CD14-positive monocyte (primary cell): ENCODE measurements at regions not wholly inside any gene's neighbourhood (a gene's known extent, or its start where the extent isn't known, plus 50 kb on each side); places are given as distances from the start of the nearest gene placed in this dataset.
"Not testable (repeated sequence)": the region's sequence is repeated elsewhere in the genome, so short reads cannot be mapped to it uniquely, and the experiment has no call there.

Experiments used
- DNase-seq, 3 donors: peaks; one replicate each; pipeline ENCODE4 v3.0.0-alpha.2; 2011 to 2022
- H2AFZ ChIP-seq: 2 replicates; pipeline ENCODE4 v1.6.0; 2012; ENCODE audit warnings: mild to moderate bottlenecking, low read depth, low read length, inconsistent platforms; ENCODE audit not compliant: insufficient read depth, poor library complexity, severe bottlenecking
- H3K27ac ChIP-seq, 2 donors: 1 replicate in 1 of 2; 2 replicates in 1 of 2; pipeline ENCODE4 v1.5.1; 2012 to 2013; ENCODE audit warnings: low read length in 2 of 2, control low read depth in 1 of 2, inconsistent platforms in 1 of 2, low read depth in 1 of 2, mild to moderate bottlenecking in 1 of 2
- H3K27me3 ChIP-seq, 2 donors: one replicate each; pipeline versions ENCODE4 v1.6.0 to v1.6.1; 2011 to 2013; ENCODE audit warnings: low read length in 2 of 2; ENCODE audit not compliant: control insufficient read depth in 2 of 2, insufficient read depth in 2 of 2
- H3K36me3 ChIP-seq, 2 donors: replicated peaks in 1 of 2; 1 replicate in 1 of 2; 2 replicates in 1 of 2; pipeline versions ENCODE4 v1.5.1 to v1.6.1; 2012 to 2013; ENCODE audit warnings: low read length in 2 of 2, control low read depth in 1 of 2, inconsistent platforms in 1 of 2, mild to moderate bottlenecking in 1 of 2; ENCODE audit not compliant: insufficient read depth in 2 of 2, control insufficient read depth in 1 of 2
- H3K4me1 ChIP-seq, 2 donors: 1 replicate in 1 of 2; 2 replicates in 1 of 2; pipeline versions ENCODE4 v1.5.1 to v1.6.1; 2012 to 2013; ENCODE audit warnings: low read length in 2 of 2, control low read depth in 1 of 2, inconsistent platforms in 1 of 2, mild to moderate bottlenecking in 1 of 2, moderate library complexity in 1 of 2; ENCODE audit not compliant: insufficient read depth in 2 of 2, control insufficient read depth in 1 of 2
- H3K4me2 ChIP-seq: replicated peaks from 2 replicates; pipeline ENCODE3; 2012; ENCODE audit warnings: low read length, moderate library complexity, mild to moderate bottlenecking; ENCODE audit not compliant: poor library complexity, severe bottlenecking; ENCODE audit errors: extremely low read depth
- H3K4me3 ChIP-seq, 3 experiments: fragments of 200-600 bp in 1 of 3; sonication (generic) in 1 of 3; replicated peaks in 1 of 3; 1 replicate in 2 of 3; 2 replicates in 1 of 3; pipeline ENCODE4 v1.5.1; 2011 to 2013; ENCODE audit warnings: low read length in 3 of 3, mild to moderate bottlenecking in 3 of 3, control low read depth in 2 of 3, low read depth in 2 of 3, inconsistent platforms in 1 of 3, moderate library complexity in 1 of 3
- H3K79me2 ChIP-seq: 2 replicates; pipeline ENCODE4 v1.6.0; 2012; ENCODE audit warnings: mild to moderate bottlenecking, control low read depth, inconsistent platforms, low read length, moderate library complexity; ENCODE audit not compliant: insufficient read depth
- H3K9ac ChIP-seq: 2 replicates; pipeline ENCODE4 v1.6.0; 2017; ENCODE audit warnings: low read length, mild to moderate bottlenecking; ENCODE audit not compliant: insufficient read depth, poor library complexity, severe bottlenecking
- H3K9me3 ChIP-seq, 2 donors: replicated peaks in 1 of 2; 1 replicate in 1 of 2; 2 replicates in 1 of 2; pipeline versions ENCODE4 v1.5.1 to v1.6.1; 2012 to 2013; ENCODE audit warnings: low read length in 2 of 2, control low read depth in 1 of 2; ENCODE audit not compliant: control insufficient read depth in 1 of 2, insufficient read depth in 1 of 2
- H4K20me1 ChIP-seq: 2 replicates; pipeline ENCODE4 v1.6.0; 2012; ENCODE audit warnings: mild to moderate bottlenecking, low read length, control low read depth, moderate library complexity; ENCODE audit not compliant: insufficient read depth
- H3K27ac Mint-ChIP-seq, 7 donors: one replicate each; pipeline ENCODE4 v1.8.0; 2020; ENCODE audit warnings: mild to moderate bottlenecking in 7 of 7, mixed read lengths in 7 of 7, moderate library complexity in 6 of 7, inconsistent platforms in 2 of 7
- H3K27me3 Mint-ChIP-seq, 3 donors: one replicate each; pipeline ENCODE4 v1.8.0; 2021 to 2022; ENCODE audit warnings: low read depth in 3 of 3, mild to moderate bottlenecking in 3 of 3, mixed read lengths in 3 of 3, moderate library complexity in 3 of 3, inconsistent platforms in 1 of 3
- H3K36me3 Mint-ChIP-seq, 2 donors: one replicate each; pipeline ENCODE4 v1.8.0; 2020; ENCODE audit warnings: mixed read lengths in 2 of 2, inconsistent platforms in 1 of 2, mild to moderate bottlenecking in 1 of 2
- H3K4me1 Mint-ChIP-seq: one replicate; pipeline ENCODE4 v1.8.0; 2020; ENCODE audit warnings: mild to moderate bottlenecking, mixed read lengths
- H3K4me3 Mint-ChIP-seq, 2 donors: one replicate each; pipeline ENCODE4 v1.8.0; 2020; ENCODE audit warnings: mild to moderate bottlenecking in 2 of 2, mixed read lengths in 2 of 2, moderate library complexity in 1 of 2
- H3K9me3 Mint-ChIP-seq, 7 donors: one replicate each; pipeline ENCODE4 v1.8.0; 2020 to 2022; ENCODE audit warnings: mixed read lengths in 7 of 7, mild to moderate bottlenecking in 6 of 7, moderate library complexity in 6 of 7, inconsistent platforms in 2 of 7
- CTCF ChIP-seq: fragments of 200-600 bp; IDR thresholded peaks from one replicate; pipeline ENCODE4 v1.8.0; 2022; ENCODE audit warnings: antibody characterized with exemption, mild to moderate bottlenecking
- WGBS: methylation state at CpG from one replicate; pipeline ENCODE4 v1.1.5; 2013; ENCODE audit warnings: missing lambda C conversion rate; ENCODE audit not compliant: insufficient coverage; 5-methylcytosine and 5-hydroxymethylcytosine counted together
- intact Hi-C, 2 donors: fragments of 100-400 bp; cut with micrococcal nuclease; formaldehyde crosslinking; loops; one replicate each; pipeline versions ENCODE4 v1.15.0 to v1.15.1; 2023

- Histone ChIP-seq H3K9me3 (no peaks in the 10 kb centered on the region), H3K36me3 (no peaks in the 10 kb centered on the region), H3K27ac (no peak overlapping the region), H3K27me3 (no peaks in the 10 kb centered on the region), H3K79me2 (no peaks in the 10 kb centered on the region), H3K9ac (no peak overlapping the region), H2AFZ (no peak overlapping the region), H3K4me3 (no peak overlapping the region), H3K4me1 (no peaks in the 10 kb centered on the region), H4K20me1 (no peaks in the 10 kb centered on the region), H3K4me2 (no peak overlapping the region)
- intact Hi-C loops = no loop called here
- no peak for DNase-seq
- no peaks in the 10 kb centered on the region for H3K27me3 Mint-ChIP-seq
- no peak overlapping the region for H3K27ac Mint-ChIP-seq
- WGBS = no CpG with 5 or more reads among the region's 2 CpGs
- H3K4me3 Mint-ChIP-seq = no peak overlapping the region
- no peaks in the 10 kb centered on the region for H3K36me3 Mint-ChIP-seq
- TF ChIP-seq CTCF = no peak
- no peaks in the 10 kb centered on the region for H3K4me1 Mint-ChIP-seq
- H3K9me3 Mint-ChIP-seq = peaks cover 0 to 4% (median 0%) of the 10 kb centered on the region in 7 donors
Measured at GRCh38 chr13:62371737-62372136, 956.1 kb upstream of the PCDH20 start.

GRCh38 chr13:62367971-62368370 lies 952.3 kb upstream of the PCDH20 start:
- H3K4me3 Mint-ChIP-seq, H3K9ac ChIP-seq, H2AFZ ChIP-seq, H3K4me1 Mint-ChIP-seq, H3K4me2 ChIP-seq, H3K9me3 ChIP-seq, H3K27ac ChIP-seq, H3K4me1 ChIP-seq, DNase-seq, H3K27ac Mint-ChIP-seq, H3K9me3 Mint-ChIP-seq, H3K27me3 Mint-ChIP-seq, H3K79me2 ChIP-seq, H3K27me3 ChIP-seq, intact Hi-C loops, H4K20me1 ChIP-seq, H3K4me3 ChIP-seq, H3K36me3 Mint-ChIP-seq, H3K36me3 ChIP-seq: not testable (repeated sequence)
- no CpG with 5 or more reads among the region's 3 CpGs for WGBS
